Stromal cell of bone marrow (primary cell): ENCODE measurements at regions not wholly inside any gene's neighbourhood (a gene's known extent, or its start where the extent isn't known, plus 50 kb on each side); places are given as distances from the start of the nearest gene placed in this dataset.
"Not testable (repeated sequence)": the region's sequence is repeated elsewhere in the genome, so short reads cannot be mapped to it uniquely, and the experiment has no call there.

Source experiments
- DNase-seq: peaks from one replicate; pipeline ENCODE4 v3.0.0-alpha.2; 2012; ENCODE audit warnings: low read depth

DNA sequence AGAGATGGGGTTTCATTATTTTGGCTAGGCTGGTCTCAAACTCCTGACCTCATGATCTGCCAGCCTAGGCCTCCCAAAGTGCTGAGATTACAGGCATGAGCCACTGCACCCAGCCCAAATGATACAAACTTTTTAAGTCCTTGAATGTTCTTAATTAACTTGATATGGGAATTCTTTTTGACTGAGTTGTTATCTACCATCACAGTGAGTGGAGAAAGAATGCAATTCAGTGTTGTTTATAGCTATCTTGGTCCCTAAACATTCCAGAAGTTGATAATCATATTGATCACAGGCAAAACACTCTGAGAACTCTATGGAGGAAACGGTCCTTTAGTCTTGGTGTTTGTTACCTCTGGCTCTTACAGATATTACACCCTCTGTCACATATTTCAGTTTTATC is 1072.5 kb downstream of the SUCLG1 start:
- DNase-seq: no peak

- no peak for DNase-seq
Measured at GRCh38 chr2:83378921-83379320, 1080.2 kb downstream of the SUCLG1 start.

DNA sequence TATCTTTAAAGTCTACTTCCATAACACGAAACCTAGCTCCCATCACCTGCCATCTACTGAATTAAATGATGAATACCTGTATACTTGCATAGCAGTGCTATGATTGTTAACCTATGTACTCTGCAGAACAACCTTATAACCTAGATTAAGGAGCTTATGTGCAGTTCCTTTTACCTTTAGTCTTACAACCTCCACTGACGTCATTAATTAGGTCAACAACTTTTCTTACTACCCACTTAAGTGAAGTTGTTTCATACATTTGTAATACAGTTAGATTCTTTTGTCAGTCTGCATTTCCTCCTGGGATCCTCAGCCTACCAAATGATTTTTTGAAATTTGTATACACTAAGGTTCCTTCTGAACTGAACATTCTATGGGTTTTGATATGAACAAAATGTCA is 1082.3 kb downstream of the SUCLG1 start:
- no peak for DNase-seq

- no peak for DNase-seq
Measured at GRCh38 chr2:83370419-83370762, 1088.7 kb downstream of the SUCLG1 start.

DNA sequence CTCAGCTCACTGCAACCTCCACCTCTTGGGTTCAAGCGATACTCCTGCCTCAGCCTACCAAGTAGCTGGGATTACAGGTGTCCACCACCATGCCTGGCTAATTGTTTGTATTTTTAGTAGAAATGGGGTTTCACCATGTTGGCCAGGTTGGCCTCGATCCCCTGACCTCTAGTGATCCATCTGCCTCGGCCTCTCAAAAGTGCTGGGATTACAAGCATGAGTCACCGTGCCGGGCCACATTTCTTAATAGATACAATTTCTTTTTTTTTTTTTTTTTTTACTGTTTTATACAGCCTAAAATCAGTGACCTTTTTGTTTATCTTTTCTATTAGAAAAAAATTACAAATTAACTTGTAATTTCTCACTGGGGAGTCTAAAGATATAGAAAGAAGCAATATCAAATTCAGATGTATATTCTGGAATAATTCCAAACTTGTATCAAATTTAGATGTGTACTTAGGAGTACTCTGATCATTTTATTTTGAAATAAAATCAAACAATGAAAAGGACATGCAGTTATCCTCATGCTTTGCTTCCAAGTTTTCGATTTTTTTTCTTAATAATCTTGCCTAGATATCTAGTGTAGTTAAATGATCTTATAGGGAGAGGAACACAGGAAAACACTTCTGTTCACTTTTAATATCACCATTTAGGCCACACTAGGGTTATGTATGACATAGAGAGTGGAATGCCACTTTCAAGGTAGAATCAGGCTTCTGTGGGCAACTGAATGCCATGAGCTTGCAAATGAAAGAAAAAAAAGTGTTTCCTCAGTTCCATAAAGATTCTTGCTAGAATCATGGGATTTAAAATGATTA is 1089.3 kb downstream of the SUCLG1 start:
- DNase-seq: no peak

GRCh38 chr2:83368916-83369315 is 1090.2 kb downstream of the SUCLG1 start:
- no peak for DNase-seq

- DNase-seq: no peak
Measured at GRCh38 chr2:83368461-83368860, 1090.6 kb downstream of the SUCLG1 start.

DNA sequence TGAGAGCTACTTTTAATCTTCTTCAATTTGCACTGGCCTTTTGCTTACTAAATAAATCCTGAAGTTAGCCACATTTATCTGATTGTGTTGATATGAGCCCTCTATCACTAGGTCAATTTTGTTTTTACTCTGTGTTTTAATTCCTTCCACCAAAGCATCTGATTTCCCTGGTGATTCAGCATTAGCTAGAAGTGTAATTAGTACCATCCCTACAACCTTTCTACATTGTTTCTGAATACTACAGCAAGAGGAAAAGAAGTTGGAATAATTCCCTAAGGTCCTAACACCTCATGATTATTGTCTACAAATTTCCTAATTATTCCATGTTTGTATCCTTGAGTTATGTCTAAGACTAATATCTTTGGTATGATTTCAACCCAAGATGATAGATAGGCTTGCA is 1093.6 kb downstream of the SUCLG1 start:
- DNase-seq: no peak

- peak; percentile 9 for DNase-seq
Measured at GRCh38 chr2:83364264-83364663, 1094.8 kb downstream of the SUCLG1 start.

GRCh38 chr2:83363138-83363537 is 1095.9 kb downstream of the SUCLG1 start:
- not testable (repeated sequence) for DNase-seq

GRCh38 chr2:83359336-83359735 is 1099.7 kb downstream of the SUCLG1 start:
- DNase-seq: no peak

GRCh38 chr2:83342860-83343329 is 1116.2 kb downstream of the SUCLG1 start:
- DNase-seq: no peak

DNA sequence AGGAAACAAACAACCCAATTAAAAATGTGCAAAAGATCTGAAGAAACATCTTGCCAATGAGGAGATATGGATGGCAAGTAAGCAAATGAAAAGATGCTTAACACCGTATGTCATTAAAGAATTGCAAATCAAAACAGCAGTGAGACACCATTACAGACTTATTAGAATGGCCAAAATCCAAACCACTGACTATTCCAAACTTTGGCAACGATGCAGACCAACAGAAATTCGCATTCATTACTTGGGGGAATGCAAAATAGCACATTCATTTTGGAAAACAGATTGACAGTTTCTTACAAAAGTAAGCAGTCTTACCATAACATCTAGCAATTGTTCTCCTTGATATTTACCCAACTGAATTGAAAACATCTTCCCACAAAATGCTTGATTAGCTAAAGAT is 1118.7 kb downstream of the SUCLG1 start:
- DNase-seq: no peak

- not testable (repeated sequence) for DNase-seq
Measured at GRCh38 chr2:83339942-83340341, 1119.1 kb downstream of the SUCLG1 start.

DNA sequence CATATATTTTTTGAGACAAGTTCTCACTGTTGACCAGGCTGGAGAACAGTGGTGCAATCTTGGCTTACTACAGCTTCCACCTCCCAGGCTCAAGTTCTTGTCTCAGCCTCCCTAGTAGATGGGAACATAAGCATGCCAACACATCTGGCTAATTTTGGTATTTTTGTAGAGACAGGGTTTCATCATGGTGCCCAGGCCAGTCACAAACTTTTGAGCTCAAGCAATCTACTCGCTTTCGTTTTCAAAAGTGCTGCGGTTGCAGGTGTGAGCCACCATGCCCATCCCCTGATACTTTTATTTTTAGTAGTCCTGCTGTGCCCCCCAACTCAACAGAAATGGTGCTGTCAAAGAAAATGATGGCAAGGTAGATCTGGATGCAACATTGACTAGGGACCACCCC is 1127.3 kb downstream of the SUCLG1 start:
- DNase-seq: no peak

DNA sequence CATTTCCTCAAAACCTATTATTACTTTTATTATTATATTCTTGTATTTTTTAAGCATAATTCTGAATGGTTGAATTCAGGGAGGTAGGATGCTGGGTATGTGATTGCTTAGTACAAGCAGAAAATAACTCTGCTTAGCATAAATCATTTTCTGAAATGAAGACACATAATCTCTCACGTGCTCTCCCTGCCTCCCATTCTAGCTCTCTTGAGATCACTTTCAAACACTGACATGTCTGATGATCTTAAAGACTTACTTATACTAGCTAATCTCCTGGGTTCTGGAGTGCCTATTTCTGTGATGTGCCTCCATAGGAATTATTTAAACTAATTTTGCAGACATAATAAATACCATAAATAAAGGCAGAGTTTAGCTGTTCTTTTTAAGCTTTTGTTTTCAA is 1136.0 kb downstream of the SUCLG1 start:
- no peak for DNase-seq

- no peak for DNase-seq
Measured at GRCh38 chr2:83320053-83320452, 1139.0 kb downstream of the SUCLG1 start.

DNA sequence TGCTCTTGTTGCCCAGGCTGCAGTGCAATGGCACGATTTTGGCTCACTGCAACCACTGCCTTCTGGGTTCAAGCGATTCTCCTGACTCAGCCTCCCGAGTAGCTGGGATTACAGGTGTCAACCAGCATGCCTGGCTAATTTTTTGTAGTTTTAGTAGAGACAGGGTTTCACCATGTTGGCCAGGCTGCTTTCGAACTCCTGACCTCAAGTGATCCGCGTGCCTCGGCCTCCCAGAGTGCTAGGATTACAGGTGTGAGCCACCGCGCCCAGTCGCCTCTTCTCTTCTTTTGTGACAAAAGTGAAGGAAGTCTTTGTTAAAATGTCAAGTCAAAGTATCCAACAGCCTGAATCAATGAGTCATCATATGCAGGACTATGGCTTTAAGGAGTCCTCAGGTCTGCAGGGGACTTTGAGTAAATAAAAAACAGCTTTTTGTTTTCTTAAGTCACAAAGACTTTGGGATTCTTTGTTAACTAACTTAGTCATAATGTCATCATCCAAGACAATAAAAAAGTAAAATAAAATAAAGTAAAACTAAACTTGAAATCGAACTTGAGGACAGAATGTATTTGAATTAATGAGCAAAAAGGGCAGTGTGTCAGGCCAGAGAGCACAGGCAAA is 1153.2 kb downstream of the SUCLG1 start:
- no peak for DNase-seq

- no peak for DNase-seq
Measured at GRCh38 chr2:83291083-83291482, 1168.0 kb downstream of the SUCLG1 start.

DNA sequence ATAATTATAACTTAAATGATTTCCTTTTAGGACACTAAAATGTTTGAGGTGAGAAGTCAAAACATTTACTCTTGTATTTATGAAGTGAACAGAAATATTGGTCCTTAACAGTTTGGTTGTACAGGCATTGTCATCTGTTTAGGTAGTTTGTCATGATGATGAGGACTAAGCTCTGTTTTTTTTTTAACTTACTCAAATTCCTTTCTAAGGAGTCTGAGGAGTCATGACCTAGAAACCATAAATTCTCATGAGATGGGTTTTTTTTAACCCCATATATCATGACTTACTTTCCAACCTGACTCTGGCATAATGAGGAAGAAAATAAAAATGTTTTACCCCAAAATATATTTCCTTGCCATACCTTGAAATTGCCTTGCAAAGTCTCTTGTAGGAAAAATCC is 1176.2 kb downstream of the SUCLG1 start:
- DNase-seq: no peak

DNA sequence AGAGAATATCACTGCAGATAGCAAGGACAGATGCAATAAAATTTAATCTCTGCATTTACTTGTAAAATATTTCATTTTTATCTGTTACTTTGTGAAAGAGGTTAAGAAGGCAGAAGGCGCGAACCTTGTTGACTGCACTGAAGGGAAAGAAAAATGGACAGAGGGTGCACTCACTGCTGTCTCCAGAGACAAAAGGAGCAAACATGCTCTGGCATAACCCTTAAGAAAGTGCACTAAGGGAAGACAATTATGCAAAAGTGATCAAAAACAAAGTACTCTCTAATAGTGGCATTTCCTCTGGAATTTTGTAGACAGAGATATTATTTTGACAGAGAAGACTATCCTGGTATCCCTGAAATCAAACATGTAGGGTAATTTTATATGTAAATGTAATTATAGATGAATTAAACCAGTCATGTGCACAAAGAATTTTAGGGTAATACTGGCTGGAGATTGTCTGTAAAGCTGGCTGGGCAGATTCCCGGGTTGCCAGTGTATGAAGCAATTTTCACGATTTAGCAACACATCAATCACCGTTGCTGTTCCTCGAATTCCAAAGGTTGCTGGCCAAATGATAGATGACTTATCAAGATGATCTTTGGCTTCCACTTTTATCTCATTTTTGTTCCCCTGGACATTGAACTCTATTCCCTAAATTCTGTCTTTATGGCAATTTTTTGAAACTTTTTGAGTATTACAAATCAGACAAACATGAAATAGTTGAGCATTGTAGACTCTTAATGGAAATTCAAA is 1176.9 kb downstream of the SUCLG1 start:
- no peak for DNase-seq

DNA sequence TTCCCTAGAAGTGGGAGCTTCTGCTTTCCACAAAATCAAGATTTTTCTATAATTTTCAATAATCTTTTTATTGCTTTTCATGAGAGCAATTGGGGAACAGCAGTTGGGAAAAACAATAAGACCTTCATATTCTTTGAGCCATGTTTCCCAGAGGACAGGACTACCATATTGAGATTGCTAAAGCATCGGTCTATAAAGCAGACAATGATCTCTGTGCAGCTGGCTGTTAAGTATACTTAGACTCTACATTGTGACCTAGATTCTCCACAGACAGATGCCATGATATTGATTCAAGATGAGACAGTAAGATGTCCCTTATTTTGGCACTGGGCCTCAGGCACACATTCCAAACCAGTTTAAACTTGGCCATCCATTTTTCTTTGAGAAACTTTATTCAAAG is 1178.7 kb downstream of the SUCLG1 start:
- DNase-seq: no peak

DNA sequence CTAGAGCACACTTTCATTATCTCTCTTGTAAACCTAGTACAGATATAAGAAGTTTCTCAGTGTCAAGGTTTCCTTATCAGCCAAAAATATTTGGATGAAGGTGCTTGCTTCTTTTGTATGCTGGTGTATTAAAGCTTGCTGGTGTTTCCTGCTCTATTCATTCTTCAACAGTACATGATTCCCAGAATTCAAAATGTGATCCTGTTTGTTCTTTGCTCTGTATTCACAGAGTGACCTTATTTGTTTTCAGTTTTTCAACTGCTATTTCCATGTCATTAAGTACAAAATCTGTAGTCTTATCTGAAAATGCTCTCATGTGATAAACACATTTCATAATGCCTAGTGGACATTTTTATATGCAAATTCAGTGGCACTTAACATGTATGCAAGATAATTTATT is 1185.8 kb downstream of the SUCLG1 start:
- DNase-seq: no peak
